ENCODE measurements at regions not wholly inside any gene's neighbourhood (a gene's known extent, or its start where the extent isn't known, plus 50 kb on each side); places are given as distances from the start of the nearest gene placed in this dataset.

GRCh38 chr15:66628976-66629723, 63.4 kb upstream of the LCTL start (continued):
- no peak for TF ChIP-seq MAFF (IDR thresholded peaks at IDR 0.05; ENCODE audit: low read length)
- no peak for TF ChIP-seq POLR2B (IDR thresholded peaks at IDR 0.05; ENCODE audit: low read depth, partially characterized antibody)
- TF ChIP-seq MTA1 (IDR thresholded peaks at IDR 0.05; ENCODE audit: borderline replicate concordance): no peak
- no peak for TF ChIP-seq ZNF408 (CRISPR knock-in tag; IDR thresholded peaks at IDR 0.05; ENCODE audit: low read depth)
- TF ChIP-seq MYNN (IDR thresholded peaks at IDR 0.05): 0 out of 2 replicates have a peak, but pooled peaks have one; percentile 11
- TF ChIP-seq MYNN (CRISPR knock-in tag; IDR thresholded peaks at IDR 0.05): no peak
- TF ChIP-seq, protein P1, sequence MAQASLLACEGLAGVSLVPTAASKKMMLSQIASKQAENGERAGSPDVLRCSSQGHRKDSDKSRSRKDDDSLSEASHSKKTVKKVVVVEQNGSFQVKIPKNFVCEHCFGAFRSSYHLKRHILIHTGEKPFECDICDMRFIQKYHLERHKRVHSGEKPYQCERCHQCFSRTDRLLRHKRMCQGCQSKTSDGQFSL (CRISPR knock-in tag; IDR thresholded peaks at IDR 0.05): no peak
- TF ChIP-seq, protein P1 (tag; IDR thresholded peaks at IDR 0.05): no peak
- TF ChIP-seq ZNF124 (CRISPR knock-in tag; IDR thresholded peaks at IDR 0.05): no peak
- no peak for TF ChIP-seq ZNF165 (CRISPR knock-in tag; IDR thresholded peaks at IDR 0.05; ENCODE audit: borderline replicate concordance)
- TF ChIP-seq DPF2 (IDR thresholded peaks at IDR 0.05): peak; percentile 80
- TF ChIP-seq HDGF (IDR thresholded peaks at IDR 0.05): no peak
- peak; percentile 66 for TF ChIP-seq GATA2 (CRISPR knock-in tag; IDR thresholded peaks at IDR 0.05)
- TF ChIP-seq POLR2H (tag; IDR thresholded peaks at IDR 0.05; ENCODE audit: low read depth): no peak
- TF ChIP-seq, protein P2, sequence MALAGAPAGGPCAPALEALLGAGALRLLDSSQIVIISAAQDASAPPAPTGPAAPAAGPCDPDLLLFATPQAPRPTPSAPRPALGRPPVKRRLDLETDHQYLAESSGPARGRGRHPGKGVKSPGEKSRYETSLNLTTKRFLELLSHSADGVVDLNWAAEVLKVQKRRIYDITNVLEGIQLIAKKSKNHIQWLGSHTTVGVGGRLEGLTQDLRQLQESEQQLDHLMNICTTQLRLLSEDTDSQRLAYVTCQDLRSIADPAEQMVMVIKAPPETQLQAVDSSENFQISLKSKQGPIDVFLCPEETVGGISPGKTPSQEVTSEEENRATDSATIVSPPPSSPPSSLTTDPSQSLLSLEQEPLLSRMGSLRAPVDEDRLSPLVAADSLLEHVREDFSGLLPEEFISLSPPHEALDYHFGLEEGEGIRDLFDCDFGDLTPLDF (CRISPR knock-in tag; IDR thresholded peaks at IDR 0.05): no peak
- TF ChIP-seq XRCC3 (IDR thresholded peaks at IDR 0.05): no peak
- 0 out of 4 replicates have a peak, but pooled peaks of 1 of the 2 experiments have one; percentile 10 for TF ChIP-seq TRIM24 (IDR thresholded peaks at IDR 0.05)
- TF ChIP-seq, protein P3, sequence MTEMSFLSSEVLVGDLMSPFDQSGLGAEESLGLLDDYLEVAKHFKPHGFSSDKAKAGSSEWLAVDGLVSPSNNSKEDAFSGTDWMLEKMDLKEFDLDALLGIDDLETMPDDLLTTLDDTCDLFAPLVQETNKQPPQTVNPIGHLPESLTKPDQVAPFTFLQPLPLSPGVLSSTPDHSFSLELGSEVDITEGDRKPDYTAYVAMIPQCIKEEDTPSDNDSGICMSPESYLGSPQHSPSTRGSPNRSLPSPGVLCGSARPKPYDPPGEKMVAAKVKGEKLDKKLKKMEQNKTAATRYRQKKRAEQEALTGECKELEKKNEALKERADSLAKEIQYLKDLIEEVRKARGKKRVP (CRISPR knock-in tag; IDR thresholded peaks at IDR 0.05): no peak
- no peak for TF ChIP-seq GATAD2A (IDR thresholded peaks at IDR 0.05)
- TF ChIP-seq SMAD4 (CRISPR knock-in tag; conservative IDR thresholded peaks at IDR 0.05): no peak
- no peak for TF ChIP-seq IRF1 (CRISPR knock-in tag; IDR thresholded peaks at IDR 0.05; ENCODE audit: borderline replicate concordance)
- TF ChIP-seq MTA2 (IDR thresholded peaks at IDR 0.05; ENCODE audit: low read depth): peak; percentile 56; the same call in 1 of the 2 replicates
- TF ChIP-seq E2F8 (IDR thresholded peaks at IDR 0.05; ENCODE audit: low read depth, partially characterized antibody): no peak
- TF ChIP-seq TEAD4 (IDR thresholded peaks at IDR 0.05; ENCODE audit: low read length): peak; percentile 72
- TF ChIP-seq TEAD4 (CRISPR knock-in tag; IDR thresholded peaks at IDR 0.05; ENCODE audit: borderline replicate concordance): no peak

Measured in K562 (cell line).